Right lung (tissue), 2 donors: ENCODE measurements at regions not wholly inside any gene's neighbourhood (a gene's known extent, or its start where the extent isn't known, plus 50 kb on each side); places are given as distances from the start of the nearest gene placed in this dataset.

Experiments
- DNase-seq, 2 donors: peaks; one replicate each; pipeline ENCODE4 v3.0.0-alpha.2; 2013

DNA sequence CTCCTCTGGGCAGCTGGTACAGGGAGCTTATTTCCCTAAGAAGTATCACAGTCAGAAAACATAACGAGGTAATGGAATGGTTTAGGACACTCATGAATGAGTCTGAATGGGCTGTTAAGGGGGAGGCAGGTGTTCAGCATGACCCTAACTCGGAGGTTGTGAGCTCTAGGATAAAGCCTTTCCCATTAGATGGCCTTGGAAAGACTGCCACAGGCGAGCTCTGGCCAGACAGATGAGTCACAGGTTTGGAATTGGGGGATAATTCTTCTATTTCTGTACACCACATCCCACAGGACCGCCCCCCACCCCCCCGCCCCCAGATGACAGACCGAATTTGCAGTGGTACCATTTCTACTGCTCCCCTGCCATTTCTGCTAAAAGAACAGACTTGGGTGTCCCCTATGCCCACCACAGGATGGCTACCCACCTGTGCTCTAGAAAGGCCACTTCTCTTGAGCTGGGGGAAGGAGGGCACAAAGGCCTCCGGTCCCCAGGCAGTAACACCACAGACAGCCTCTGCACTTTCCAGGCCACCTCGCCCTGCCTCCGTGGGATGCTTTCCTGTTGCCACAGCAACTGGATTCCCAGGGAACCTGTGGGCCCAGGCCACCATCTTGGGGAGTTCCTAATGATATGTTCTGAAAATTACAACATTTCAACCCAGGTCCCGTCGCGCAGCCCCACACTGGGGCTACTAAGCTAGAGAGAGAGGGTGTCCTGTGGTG lies 76.7 kb downstream of the TRIM29 start:
- no peak for DNase-seq

DNA sequence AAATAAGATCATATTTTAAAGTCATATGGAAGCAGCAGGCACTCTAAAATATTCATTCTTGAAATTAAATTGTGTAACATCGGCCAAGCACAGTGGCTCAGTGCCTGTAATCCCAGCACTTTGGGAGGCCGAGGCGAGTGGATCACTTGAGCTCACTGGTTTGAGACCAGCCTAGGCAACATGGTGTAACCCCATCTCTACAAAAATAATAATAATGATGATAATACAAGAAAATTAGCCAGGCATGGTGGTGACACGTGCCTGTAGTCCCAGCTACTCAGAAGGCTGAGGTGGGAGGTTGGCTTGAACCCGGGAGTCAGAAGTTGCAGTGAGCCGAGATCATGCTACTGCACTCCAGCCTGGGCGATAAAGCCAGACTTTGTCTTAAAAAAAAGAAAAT lies 77.4 kb downstream of the TRIM29 start:
- no peak for DNase-seq

GRCh38 chr11:120058931-120059330 lies 79.0 kb downstream of the TRIM29 start:
- DNase-seq: no peak

GRCh38 chr11:120057595-120058581 lies 80.0 kb downstream of the TRIM29 start:
- DNase-seq: no peak

- DNase-seq: no peak
Measured at GRCh38 chr11:120057028-120057330, 80.9 kb downstream of the TRIM29 start.

GRCh38 chr11:120056301-120057027 lies 81.4 kb downstream of the TRIM29 start:
- no peak for DNase-seq

GRCh38 chr11:120055646-120056045 lies 82.3 kb downstream of the TRIM29 start:
- no peak for DNase-seq

DNA sequence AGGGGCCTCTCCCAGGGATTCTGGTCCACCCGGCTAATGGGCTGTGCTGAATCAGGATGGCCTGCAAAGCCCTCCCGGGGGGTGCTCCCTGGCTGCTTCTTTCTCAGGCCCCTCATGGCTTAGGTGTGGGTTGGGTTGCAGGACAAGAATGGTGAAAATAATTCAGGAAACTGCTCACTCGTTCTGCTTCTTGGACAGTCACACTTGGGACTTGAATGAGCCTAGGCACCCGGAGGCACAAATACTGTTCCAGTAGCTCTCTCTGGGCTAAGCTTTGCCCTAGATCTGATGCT lies 83.2 kb downstream of the TRIM29 start:
- no peak for DNase-seq

- no peak for DNase-seq
Measured at GRCh38 chr11:120054016-120054752, 83.7 kb downstream of the TRIM29 start.

DNA sequence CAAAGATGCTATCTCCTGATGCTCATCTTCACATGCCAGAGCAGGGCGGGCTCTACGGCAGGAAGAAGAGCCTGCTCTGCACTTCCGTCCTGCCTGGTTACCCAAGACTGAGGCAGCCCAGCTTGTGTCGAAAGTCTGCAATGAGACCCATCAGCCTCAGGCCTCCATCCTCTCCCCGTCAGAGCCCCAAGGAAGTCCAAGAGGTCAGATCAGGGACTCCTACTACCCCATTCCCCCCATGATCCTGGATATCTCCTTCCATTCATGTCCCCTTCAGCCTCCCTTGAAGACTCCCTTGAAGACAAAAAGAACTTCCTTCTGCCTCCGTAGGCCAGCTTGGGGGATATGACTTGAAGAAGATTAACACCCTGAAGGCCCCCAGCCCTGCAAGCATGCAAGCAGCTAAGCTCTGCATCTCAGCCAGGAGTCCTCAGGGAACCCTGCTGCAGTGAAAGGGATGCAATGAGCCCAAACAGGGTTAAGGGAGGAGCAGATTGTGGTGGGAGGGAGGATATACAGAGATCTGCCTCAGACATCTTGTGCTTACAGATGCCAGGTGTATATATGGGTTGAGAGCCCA lies 85.6 kb downstream of the TRIM29 start:
- DNase-seq: no peak

DNA sequence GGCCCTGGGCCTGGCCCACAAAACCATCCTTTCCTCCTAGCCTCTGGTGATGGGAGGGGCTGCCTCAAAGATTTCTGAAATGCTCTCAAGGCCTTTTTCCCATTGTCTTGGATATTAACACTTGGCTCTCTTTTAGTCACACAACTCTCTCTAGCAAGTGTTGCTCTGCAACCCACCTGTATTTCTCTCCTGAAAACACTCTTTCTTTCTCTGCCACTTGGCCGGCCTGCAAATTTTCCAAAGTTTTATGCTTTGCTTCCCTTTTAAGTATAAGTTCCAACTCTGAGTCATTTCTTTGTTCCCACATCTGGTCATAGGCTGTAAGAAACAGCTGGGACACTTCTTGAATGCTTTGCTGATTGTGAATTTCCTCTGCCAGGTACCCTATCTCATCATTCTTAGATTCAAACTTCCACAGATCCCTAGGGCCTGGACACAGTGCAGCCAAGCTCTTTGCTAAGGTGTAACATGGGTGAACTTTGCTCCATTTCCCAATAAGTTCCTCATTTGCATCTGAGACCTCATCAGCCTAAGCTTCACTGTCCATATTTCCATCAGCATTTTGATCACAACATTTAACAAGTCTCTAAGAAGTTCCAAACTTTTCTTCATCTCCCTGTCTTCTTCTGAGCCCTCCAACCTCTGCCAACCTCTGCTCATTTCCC lies 93.8 kb downstream of the TRIM29 start:
- DNase-seq: no peak

DNA sequence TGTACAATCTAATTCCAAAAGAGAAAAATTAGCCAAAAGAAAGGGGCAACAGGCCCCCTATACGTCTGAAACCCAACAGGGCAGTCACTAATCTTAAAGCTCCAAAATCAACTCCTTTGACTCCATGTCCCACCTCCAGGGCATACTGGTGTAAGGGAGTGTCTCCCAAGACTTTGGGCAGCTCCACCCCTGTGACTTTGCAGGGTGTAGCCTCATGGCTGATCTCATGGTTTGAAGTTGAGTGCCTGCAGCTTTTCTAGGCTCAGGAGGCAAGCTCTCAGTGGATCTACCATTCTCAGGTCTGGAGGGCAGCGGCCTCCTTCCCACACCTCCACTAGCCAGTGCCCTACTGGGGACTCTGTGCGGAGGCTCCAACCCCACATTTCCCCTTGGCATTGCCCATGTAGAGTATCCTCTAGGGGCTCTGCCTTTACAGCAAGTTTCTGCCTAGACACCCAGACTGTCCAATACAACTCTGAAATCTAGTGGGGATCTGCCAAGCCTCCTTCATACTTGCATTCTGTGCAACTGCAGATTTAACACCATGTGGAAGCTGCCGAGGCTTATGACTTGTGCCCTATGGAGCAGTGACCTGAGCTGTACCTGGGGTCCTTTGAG lies 94.5 kb downstream of the TRIM29 start:
- no peak for DNase-seq

DNA sequence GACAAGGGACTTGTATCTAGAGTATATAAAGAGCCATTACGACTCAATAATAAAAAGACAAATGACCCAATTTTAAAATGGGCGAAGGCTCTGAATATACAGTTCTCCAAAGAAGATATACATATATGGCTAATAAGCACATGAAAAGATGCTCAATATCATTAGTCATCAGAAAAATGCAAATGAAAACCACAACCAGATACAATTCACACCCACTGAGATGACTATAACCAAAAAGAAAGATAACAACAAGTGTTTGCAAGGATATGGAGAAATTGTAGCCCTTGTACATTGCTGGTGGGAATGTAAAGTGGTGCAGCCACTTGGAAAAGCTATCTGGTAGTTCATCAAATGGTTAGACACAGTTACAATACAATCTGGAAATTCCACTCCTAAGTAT lies 96.3 kb downstream of the TRIM29 start:
- no peak for DNase-seq

DNA sequence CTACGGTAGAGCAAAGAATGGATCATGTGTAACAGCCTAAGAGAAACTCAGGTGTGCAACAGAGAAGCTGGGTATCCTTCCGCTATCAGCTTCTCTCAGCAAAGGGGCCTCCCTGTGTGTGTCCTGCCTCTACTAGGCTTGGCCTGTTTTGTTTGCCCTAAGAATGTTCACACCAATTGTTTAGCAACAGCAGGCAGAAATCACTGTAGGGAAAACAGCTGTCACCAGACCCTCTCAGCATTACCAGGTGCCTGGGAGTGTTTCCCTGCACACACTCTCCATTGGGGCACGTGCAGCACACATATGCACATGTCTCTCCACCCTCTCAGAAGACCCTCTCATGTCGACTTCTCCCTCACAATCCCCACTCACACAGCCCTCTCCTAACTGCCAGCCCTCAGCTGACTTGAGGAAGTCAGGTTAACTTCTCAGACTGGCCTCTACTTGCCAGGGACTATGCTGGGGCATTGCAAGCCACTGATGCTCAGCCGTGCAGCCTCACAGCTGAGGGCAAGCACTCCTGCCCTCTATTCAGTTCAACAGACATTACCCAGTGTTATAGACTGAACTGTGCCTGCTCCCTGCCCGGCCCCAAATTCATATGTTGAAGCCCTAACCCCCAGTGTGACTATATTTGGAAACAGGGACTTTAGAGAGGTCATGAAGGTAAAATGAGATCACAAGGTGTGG lies 97.6 kb downstream of the TRIM29 start:
- DNase-seq: no peak

DNA sequence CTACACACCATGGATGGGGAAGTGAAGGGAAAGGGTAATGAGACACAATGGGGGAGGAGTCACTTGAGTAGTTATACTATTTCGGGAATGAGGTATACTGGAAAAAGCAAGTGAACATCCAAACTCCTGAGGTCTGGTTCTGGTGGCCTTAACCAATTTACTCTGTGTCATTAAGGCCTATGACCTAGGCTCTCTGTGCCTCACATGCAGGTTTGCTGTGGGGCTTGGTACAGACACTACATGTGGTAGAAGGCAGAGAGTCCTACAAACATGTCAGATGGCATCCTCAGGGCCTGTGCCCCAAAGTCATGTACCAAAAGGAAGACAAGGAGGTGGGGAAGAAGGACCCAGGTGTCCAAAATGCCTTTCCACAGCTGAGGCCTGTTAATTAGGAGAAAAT lies 98.9 kb downstream of the TRIM29 start:
- DNase-seq: no peak

- DNase-seq: no peak
Measured at GRCh38 chr11:120037111-120037510, 100.8 kb downstream of the TRIM29 start.

- no peak for DNase-seq
Measured at GRCh38 chr11:120035756-120036155, 102.2 kb downstream of the TRIM29 start.

GRCh38 chr11:120034881-120035630 lies 102.9 kb downstream of the TRIM29 start:
- no peak for DNase-seq

DNA sequence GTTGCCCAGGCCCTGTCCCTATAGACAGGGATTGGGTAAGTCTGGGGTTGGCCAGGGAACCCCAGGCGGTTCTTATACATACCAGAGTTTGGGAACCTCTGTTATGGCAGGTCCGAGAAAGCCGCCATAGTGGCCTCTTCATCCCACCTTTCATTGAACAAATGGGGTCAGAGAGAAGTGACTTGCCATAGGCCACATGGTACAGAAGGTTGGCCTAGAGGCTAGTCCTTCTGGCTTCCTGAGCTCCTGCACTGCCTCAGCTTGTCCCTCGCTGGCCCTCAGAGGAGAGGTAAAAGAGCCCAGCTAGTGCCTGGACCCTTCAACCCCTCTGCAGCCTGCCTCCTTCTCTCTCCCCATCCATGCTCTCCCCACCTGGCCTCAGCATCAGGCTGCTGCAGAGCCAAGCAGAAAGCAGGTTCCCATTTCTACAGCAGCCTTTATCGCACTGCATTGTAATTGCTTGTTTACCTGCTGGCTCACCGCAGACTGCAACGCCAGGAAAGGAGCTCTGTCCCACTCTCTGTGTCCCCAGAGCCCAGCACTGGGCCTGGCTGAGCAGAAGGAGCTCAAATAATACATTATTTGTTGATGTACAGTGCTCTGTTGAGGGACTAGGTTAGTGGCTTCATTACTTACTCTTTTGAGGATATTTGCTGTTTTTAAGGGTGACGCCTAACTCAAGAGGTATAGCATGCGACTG lies 103.6 kb downstream of the TRIM29 start:
- DNase-seq: no peak
